GM18498 (cell line): ENCODE measurements at regions not wholly inside any gene's neighbourhood (a gene's known extent, or its start where the extent isn't known, plus 50 kb on each side); places are given as distances from the start of the nearest gene placed in this dataset.
"Not testable (repeated sequence)": the region's sequence is repeated elsewhere in the genome, so short reads cannot be mapped to it uniquely, and the experiment has no call there.

Experiments used
- ATAC-seq: cut with Tn5 transposase; IDR thresholded peaks from one replicate; pipeline ENCODE4 v1.9.1; 2021; ENCODE audit warnings: mild to moderate bottlenecking, moderate library complexity; ENCODE audit not compliant: unreplicated experiment

GRCh38 chr18:46179306-46179705 is 75.1 kb downstream of the HAUS1 start:
- ATAC-seq = no peak

GRCh38 chr18:46182633-46183358 is 78.6 kb downstream of the HAUS1 start:
- no peak for ATAC-seq

GRCh38 chr18:46184296-46184695 is 80.1 kb downstream of the HAUS1 start:
- ATAC-seq = not testable (repeated sequence)

- no peak for ATAC-seq
These were observed 80.5 kb downstream of the HAUS1 start for GRCh38 chr18:46184727-46185126.

GRCh38 chr18:46190667-46191066 is 86.5 kb downstream of the HAUS1 start:
- no peak for ATAC-seq

- ATAC-seq = no peak
These were observed 92.5 kb downstream of the HAUS1 start for GRCh38 chr18:46196627-46197243.

- no peak for ATAC-seq
These were observed 95.4 kb downstream of the HAUS1 start for GRCh38 chr18:46199515-46200147.

GRCh38 chr18:46200178-46201055 is 96.2 kb downstream of the HAUS1 start:
- not testable (repeated sequence) for ATAC-seq

GRCh38 chr18:46204143-46204542 is 100.0 kb downstream of the HAUS1 start:
- ATAC-seq = no peak

GRCh38 chr18:46207985-46208384 is 103.8 kb downstream of the HAUS1 start:
- ATAC-seq = no peak

- ATAC-seq = no peak
These were observed 105.0 kb downstream of the HAUS1 start for GRCh38 chr18:46209161-46209560.

GRCh38 chr18:46211816-46212215 is 107.6 kb downstream of the HAUS1 start:
- ATAC-seq = no peak

- ATAC-seq = no peak
These were observed 108.2 kb downstream of the HAUS1 start for GRCh38 chr18:46212398-46212797.

- ATAC-seq = no peak
These were observed 109.1 kb downstream of the HAUS1 start for GRCh38 chr18:46213295-46213694.

GRCh38 chr18:46214435-46214834 is 110.2 kb downstream of the HAUS1 start:
- ATAC-seq = no peak

- ATAC-seq = no peak
These were observed 111.9 kb downstream of the HAUS1 start for GRCh38 chr18:46215902-46216723.

GRCh38 chr18:46220116-46220515 is 115.9 kb downstream of the HAUS1 start:
- ATAC-seq = no peak

GRCh38 chr18:46222093-46222492 is 117.9 kb downstream of the HAUS1 start:
- ATAC-seq = no peak

- no peak for ATAC-seq
These were observed 118.7 kb downstream of the HAUS1 start for GRCh38 chr18:46222710-46223360.
